Mesendoderm (in vitro differentiated cells): ENCODE measurements at regions not wholly inside any gene's neighbourhood (a gene's known extent, or its start where the extent isn't known, plus 50 kb on each side); places are given as distances from the start of the nearest gene placed in this dataset.

ENCODE experiments used
- DNase-seq: peaks from one replicate; pipeline ENCODE4 v3.0.0; 2013
- H2AK5ac ChIP-seq: 2 replicates; pipeline ENCODE4 v1.6.1; 2013; ENCODE audit warnings: low read length, inconsistent platforms
- H2BK120ac ChIP-seq: 2 replicates; pipeline ENCODE4 v1.6.1; 2013; ENCODE audit warnings: low read depth, mild to moderate bottlenecking, low read length, moderate library complexity, mixed read lengths
- H2BK15ac ChIP-seq: replicated peaks from 2 replicates; pipeline ENCODE4 v1.6.1; 2013; ENCODE audit warnings: low read depth, mild to moderate bottlenecking, moderate library complexity
- H2BK5ac ChIP-seq: 2 replicates; pipeline ENCODE4 v1.6.1; 2013; ENCODE audit warnings: low read length, inconsistent platforms
- H3K18ac ChIP-seq: 2 replicates; pipeline ENCODE4 v1.6.1; 2013; ENCODE audit warnings: mild to moderate bottlenecking, low read length, mixed read lengths
- H3K23ac ChIP-seq: one replicate; pipeline ENCODE4 v1.6.1; 2013; ENCODE audit warnings: low read length
- H3K27ac ChIP-seq: 2 replicates; pipeline ENCODE4 v1.5.1; 2013; ENCODE audit warnings: low read depth, mild to moderate bottlenecking, inconsistent platforms, low read length, moderate library complexity
- H3K27me3 ChIP-seq: 2 replicates; pipeline ENCODE4 v1.6.1; 2013; ENCODE audit warnings: low read length, control low read depth, mild to moderate bottlenecking, inconsistent platforms; ENCODE audit not compliant: insufficient read depth, poor library complexity
- H3K36me3 ChIP-seq: 2 replicates; pipeline ENCODE4 v1.6.1; 2013; ENCODE audit warnings: low read length, inconsistent platforms; ENCODE audit not compliant: control insufficient read depth, insufficient read depth
- H3K4ac ChIP-seq: one replicate; pipeline ENCODE4 v1.6.1; 2013; ENCODE audit warnings: low read depth, mild to moderate bottlenecking, low read length, moderate library complexity
- H3K4me1 ChIP-seq: 2 replicates; pipeline ENCODE4 v1.6.1; 2013; ENCODE audit warnings: low read depth, low read length, inconsistent platforms; ENCODE audit not compliant: control insufficient read depth
- H3K4me2 ChIP-seq: 2 replicates; pipeline ENCODE4 v1.6.1; 2013; ENCODE audit warnings: low read length
- H3K4me3 ChIP-seq: 2 replicates; pipeline ENCODE4 v1.5.1; 2013; ENCODE audit warnings: mild to moderate bottlenecking, low read length
- H3K56ac ChIP-seq: one replicate; pipeline ENCODE4 v1.6.1; 2013; ENCODE audit warnings: low read length
- H3K79me1 ChIP-seq: 2 replicates; pipeline ENCODE4 v1.6.1; 2013; ENCODE audit warnings: low read length, inconsistent platforms
- H3K79me2 ChIP-seq: 2 replicates; pipeline ENCODE4 v1.6.1; 2013; ENCODE audit warnings: mild to moderate bottlenecking, low read length; ENCODE audit not compliant: control insufficient read depth, insufficient read depth
- H3K9ac ChIP-seq: 2 replicates; pipeline ENCODE4 v1.6.1; 2013; ENCODE audit warnings: low read length, inconsistent platforms
- H4K5ac ChIP-seq: one replicate; pipeline ENCODE4 v1.6.1; 2013; ENCODE audit warnings: low read length
- H4K8ac ChIP-seq: one replicate; pipeline ENCODE4 v1.6.1; 2013; ENCODE audit warnings: low read depth, mild to moderate bottlenecking, control low read depth, low read length, moderate library complexity
- WGBS: extraction: QIAGEN DNeasy Blood & Tissue Kit; methylation state at CpG from one replicate; pipeline ENCODE4 v1.1.7; 2013; ENCODE audit warnings: low lambda C conversion rate, missing lambda C conversion rate; ENCODE audit not compliant: insufficient coverage; ENCODE audit errors: extremely low coverage; 5-methylcytosine and 5-hydroxymethylcytosine counted together

GRCh38 chr14:61636291-61636690 is 59.0 kb upstream of the HIF1A start:
- Histone ChIP-seq H4K5ac (no peak overlapping the region), H3K79me2 (no peaks in the 10 kb centered on the region), H2BK120ac (no peak overlapping the region), H2BK5ac (no peak overlapping the region), H3K56ac (no peak overlapping the region), H3K27me3 (no peaks in the 10 kb centered on the region), H3K18ac (no peak overlapping the region), H3K27ac (no peak overlapping the region), H3K4me3 (no peak overlapping the region), H3K4ac (no peak overlapping the region), H3K4me1 (no peaks in the 10 kb centered on the region), H3K4me2 (no peak overlapping the region), H4K8ac (no peak overlapping the region), H3K9ac (no peak overlapping the region), H2AK5ac (no peak overlapping the region), H2BK15ac (no peak overlapping the region), H3K79me1 (no peaks in the 10 kb centered on the region), H3K36me3 (no peaks in the 10 kb centered on the region), H3K23ac (no peak overlapping the region)
- no peak for DNase-seq
- WGBS, result no CpG with 5 or more reads among the region's 1 CpG

- Histone ChIP-seq H3K79me1 (no peaks in the 10 kb centered on the region), H2BK5ac (no peak overlapping the region), H4K8ac (no peak overlapping the region), H3K4me1 (no peaks in the 10 kb centered on the region), H2BK15ac (no peak overlapping the region), H3K4me2 (no peak overlapping the region), H2BK120ac (no peak overlapping the region), H3K27ac (no peak overlapping the region), H3K18ac (no peak overlapping the region), H3K56ac (no peak overlapping the region), H4K5ac (no peak overlapping the region), H2AK5ac (no peak overlapping the region), H3K23ac (no peak overlapping the region), H3K4me3 (no peak overlapping the region), H3K79me2 (no peaks in the 10 kb centered on the region), H3K4ac (no peak overlapping the region), H3K36me3 (no peaks in the 10 kb centered on the region), H3K9ac (no peak overlapping the region), H3K27me3 (no peaks in the 10 kb centered on the region)
- no peak for DNase-seq
- WGBS, result no CpG with 5 or more reads among the region's 3 CpGs
Observed at GRCh38 chr14:61636779-61637178, 58.5 kb upstream of the HIF1A start.

- H3K4me2 ChIP-seq, result no peak overlapping the region
- H2BK15ac ChIP-seq, result no peak overlapping the region
- H3K56ac ChIP-seq, result no peak overlapping the region
- H3K27me3 ChIP-seq, result no peaks in the 10 kb centered on the region
- H3K79me2 ChIP-seq, result no peaks in the 10 kb centered on the region
- H3K4me3 ChIP-seq, result no peak overlapping the region
- no peak overlapping the region for H3K4ac ChIP-seq
- DNase-seq, result no peak
- no peak overlapping the region for H3K23ac ChIP-seq
- no peak overlapping the region for H4K8ac ChIP-seq
- no peak overlapping the region for H3K18ac ChIP-seq
- no peak overlapping the region for H4K5ac ChIP-seq
- no peak overlapping the region for H2AK5ac ChIP-seq
- no peak overlapping the region for H2BK120ac ChIP-seq
- WGBS, result no CpG with 5 or more reads among the region's 12 CpGs
- H3K9ac ChIP-seq, result no peak overlapping the region
- no peaks in the 10 kb centered on the region for H3K79me1 ChIP-seq
- H3K4me1 ChIP-seq, result no peaks in the 10 kb centered on the region
- H3K27ac ChIP-seq, result no peak overlapping the region
- no peaks in the 10 kb centered on the region for H3K36me3 ChIP-seq
- no peak overlapping the region for H2BK5ac ChIP-seq
Observed at GRCh38 chr14:61638595-61639387, 56.5 kb upstream of the HIF1A start.

GRCh38 chr14:61640158-61641136 is 54.9 kb upstream of the HIF1A start:
- H2BK5ac ChIP-seq, result no peak overlapping the region
- no peak overlapping the region for H3K4ac ChIP-seq
- WGBS, result no CpG with 5 or more reads among the region's 14 CpGs
- no peaks in the 10 kb centered on the region for H3K27me3 ChIP-seq
- no peak overlapping the region for H2BK120ac ChIP-seq
- no peaks in the 10 kb centered on the region for H3K79me1 ChIP-seq
- no peak overlapping the region for H3K18ac ChIP-seq
- H3K4me3 ChIP-seq, result no peak overlapping the region
- H3K56ac ChIP-seq, result no peak overlapping the region
- no peak overlapping the region for H3K27ac ChIP-seq
- no peak overlapping the region for H4K8ac ChIP-seq
- H2BK15ac ChIP-seq, result no peak overlapping the region
- H2AK5ac ChIP-seq, result no peak overlapping the region
- H4K5ac ChIP-seq, result no peak overlapping the region
- no peaks in the 10 kb centered on the region for H3K4me1 ChIP-seq
- no peaks in the 10 kb centered on the region for H3K36me3 ChIP-seq
- no peak overlapping the region for H3K4me2 ChIP-seq
- no peak overlapping the region for H3K9ac ChIP-seq
- no peak overlapping the region for H3K23ac ChIP-seq
- DNase-seq, result no peak
- no peaks in the 10 kb centered on the region for H3K79me2 ChIP-seq

- Histone ChIP-seq H3K79me2 (no peaks in the 10 kb centered on the region), H2BK5ac (no peak overlapping the region), H3K9ac (no peak overlapping the region), H3K4me1 (no peaks in the 10 kb centered on the region), H3K4me3 (no peak overlapping the region), H2BK15ac (no peak overlapping the region), H3K27me3 (no peaks in the 10 kb centered on the region), H4K5ac (no peak overlapping the region), H3K4ac (no peak overlapping the region), H3K18ac (no peak overlapping the region), H3K79me1 (no peaks in the 10 kb centered on the region), H3K36me3 (no peaks in the 10 kb centered on the region), H3K23ac (peak overlapping the region; percentile 97), H4K8ac (no peak overlapping the region), H3K56ac (no peak overlapping the region), H3K4me2 (no peak overlapping the region), H3K27ac (no peak overlapping the region), H2BK120ac (no peak overlapping the region), H2AK5ac (no peak overlapping the region)
- no CpG with 5 or more reads among the region's 6 CpGs for WGBS
- no peak for DNase-seq
Observed at GRCh38 chr14:61641914-61642613, 53.2 kb upstream of the HIF1A start.
